Sigmoid colon (tissue), 6 donors: ENCODE measurements at regions not wholly inside any gene's neighbourhood (a gene's known extent, or its start where the extent isn't known, plus 50 kb on each side); places are given as distances from the start of the nearest gene placed in this dataset.
"Not testable (repeated sequence)": the region's sequence is repeated elsewhere in the genome, so short reads cannot be mapped to it uniquely, and the experiment has no call there.

ENCODE experiments used
- DNase-seq: peaks from one replicate; pipeline ENCODE4 v3.0.0-alpha.2; 2019
- H3K27ac ChIP-seq, 4 donors: fragments of 200-600 bp; sonication (generic); one replicate each; pipeline ENCODE4 v1.5.1; 2016 to 2019; ENCODE audit warnings: mild to moderate bottlenecking in 1 of 4
- H3K27me3 ChIP-seq, 3 donors: fragments of 200-600 bp; sonication (generic); one replicate each; pipeline ENCODE4 v1.5.1; 2019; ENCODE audit warnings: mild to moderate bottlenecking in 1 of 3
- H3K36me3 ChIP-seq, 4 donors: fragments of 200-600 bp; sonication (generic); one replicate each; pipeline ENCODE4 v1.5.1; 2016 to 2019
- H3K4me1 ChIP-seq, 4 donors: fragments of 200-600 bp; sonication (generic); one replicate each; pipeline ENCODE4 v1.5.1; 2017 to 2019
- H3K4me3 ChIP-seq, 4 donors: fragments of 200-600 bp; sonication (generic); one replicate each; pipeline ENCODE4 v1.5.1; 2017 to 2019; ENCODE audit warnings: mild to moderate bottlenecking in 2 of 4, moderate library complexity in 1 of 4
- H3K9me3 ChIP-seq, 4 donors: fragments of 200-600 bp in 3 of 4; sonication (generic) in 3 of 4; one replicate each; pipeline versions ENCODE4 v1.5.1 to v1.6.1; 2013 to 2019
- CTCF ChIP-seq, 4 experiments: fragments of 450-650 bp in 3 of 4; fragments of 200-600 bp in 1 of 4; IDR thresholded peaks; one replicate each; pipeline ENCODE4 v1.5.1; 2016 to 2019; ENCODE audit warnings: antibody characterized with exemption in 4 of 4, mild to moderate bottlenecking in 3 of 4, moderate library complexity in 2 of 4
- EP300 ChIP-seq, 4 donors: sonication (generic); formaldehyde crosslinking; IDR thresholded peaks; one replicate each; pipeline ENCODE4 v1.6.1; 2017; ENCODE audit warnings: antibody characterized with exemption in 4 of 4
- POLR2A ChIP-seq, 2 donors: fragments of 450-650 bp; IDR thresholded peaks; one replicate each; pipeline ENCODE4 v1.6.1; 2016; ENCODE audit warnings: antibody characterized with exemption in 2 of 2, mild to moderate bottlenecking in 2 of 2, moderate library complexity in 2 of 2
- POLR2AphosphoS5 ChIP-seq, 4 donors: sonication (generic); formaldehyde crosslinking; IDR thresholded peaks; one replicate each; pipeline ENCODE4 v1.6.1; 2017; ENCODE audit warnings: antibody characterized with exemption in 4 of 4
- WGBS, 2 donors: extraction: QIAGEN DNeasy Blood & Tissue Kit; methylation state at CpG; one replicate each; pipeline ENCODE4 v1.1.7; 2013; 5-methylcytosine and 5-hydroxymethylcytosine counted together
- intact Hi-C: fragments of 100-400 bp; cut with DNase I; formaldehyde crosslinking; loops from one replicate; pipeline ENCODE4 v1.15.1; 2023
- donor health status: healthy with polysubstance abuse.
- donor health status: healthy.

- WGBS, 2 donors = 57 to 70% methylated on average over 6 of the region's 6 CpGs
- H3K36me3 ChIP-seq = no peaks in the 10 kb centered on the region
- H3K9me3 ChIP-seq = no peaks in the 10 kb centered on the region
- no peak overlapping the region for H3K4me3 ChIP-seq
- no peak for DNase-seq
- H3K27ac ChIP-seq = no peak overlapping the region
- TF ChIP-seq POLR2A (IDR thresholded peaks at IDR 0.05) (no peak), CTCF (IDR thresholded peaks at IDR 0.05) (no peak), EP300 (IDR thresholded peaks at IDR 0.05) (no peak), POLR2AphosphoS5 (IDR thresholded peaks at IDR 0.05) (no peak)
- no peaks in the 10 kb centered on the region for H3K4me1 ChIP-seq
- intact Hi-C loops = no loop called here
- no peaks in the 10 kb centered on the region for H3K27me3 ChIP-seq
Measured at GRCh38 chr18:22524783-22525182, 107.1 kb upstream of the CTAGE1 start.

- no peaks in the 10 kb centered on the region for H3K36me3 ChIP-seq
- no peak overlapping the region for H3K27ac ChIP-seq
- TF ChIP-seq POLR2AphosphoS5 (IDR thresholded peaks at IDR 0.05) (no peak), POLR2A (IDR thresholded peaks at IDR 0.05) (no peak), EP300 (IDR thresholded peaks at IDR 0.05) (no peak), CTCF (IDR thresholded peaks at IDR 0.05) (no peak)
- intact Hi-C loops = no loop called here
- DNase-seq = no peak
- no peaks in the 10 kb centered on the region for H3K27me3 ChIP-seq
- H3K9me3 ChIP-seq = no peaks in the 10 kb centered on the region
- no peak overlapping the region for H3K4me3 ChIP-seq
- H3K4me1 ChIP-seq = no peaks in the 10 kb centered on the region
- 80 to 92% methylated on average over 3 of the region's 3 CpGs for WGBS, 2 donors
Measured at GRCh38 chr18:22525313-22525712, 107.6 kb upstream of the CTAGE1 start.

GRCh38 chr18:22525883-22526282 is 108.2 kb upstream of the CTAGE1 start:
- H3K27me3 ChIP-seq = no peaks in the 10 kb centered on the region
- no peaks in the 10 kb centered on the region for H3K9me3 ChIP-seq
- DNase-seq = no peak
- intact Hi-C loops = no loop called here
- no peak for TF ChIP-seq CTCF (IDR thresholded peaks at IDR 0.05)
- no peak for TF ChIP-seq POLR2A (IDR thresholded peaks at IDR 0.05)
- TF ChIP-seq EP300 (IDR thresholded peaks at IDR 0.05) = no peak
- no peak for TF ChIP-seq POLR2AphosphoS5 (IDR thresholded peaks at IDR 0.05)
- H3K4me3 ChIP-seq = no peak overlapping the region
- H3K27ac ChIP-seq = no peak overlapping the region
- 83 to 92% methylated on average over 3 of the region's 3 CpGs for WGBS, 2 donors
- no peaks in the 10 kb centered on the region for H3K4me1 ChIP-seq
- no peaks in the 10 kb centered on the region for H3K36me3 ChIP-seq

GRCh38 chr18:22528291-22528690 is 110.6 kb upstream of the CTAGE1 start:
- H3K4me1 ChIP-seq = no peaks in the 10 kb centered on the region
- no peak for DNase-seq
- H3K36me3 ChIP-seq = no peaks in the 10 kb centered on the region
- intact Hi-C loops = no loop called here
- 86 to 90% methylated on average over 3 of the region's 3 CpGs for WGBS, 2 donors
- no peak overlapping the region for H3K27ac ChIP-seq
- no peaks in the 10 kb centered on the region for H3K27me3 ChIP-seq
- no peak for TF ChIP-seq POLR2AphosphoS5 (IDR thresholded peaks at IDR 0.05)
- TF ChIP-seq EP300 (IDR thresholded peaks at IDR 0.05) = no peak
- TF ChIP-seq POLR2A (IDR thresholded peaks at IDR 0.05) = no peak
- TF ChIP-seq CTCF (IDR thresholded peaks at IDR 0.05) = no peak
- no peak overlapping the region for H3K4me3 ChIP-seq
- no peaks in the 10 kb centered on the region for H3K9me3 ChIP-seq

- H3K27ac ChIP-seq, H3K4me3 ChIP-seq, intact Hi-C loops, H3K36me3 ChIP-seq, H3K9me3 ChIP-seq, H3K27me3 ChIP-seq, DNase-seq, H3K4me1 ChIP-seq: not testable (repeated sequence)
- 74 to 89% methylated on average over 2 of the region's 4 CpGs for WGBS, 2 donors
Measured at GRCh38 chr18:22534706-22535105, 117.0 kb upstream of the CTAGE1 start.
